Mesothelial cell of epicardium (in vitro differentiated cells): ENCODE measurements at regions not wholly inside any gene's neighbourhood (a gene's known extent, or its start where the extent isn't known, plus 50 kb on each side); places are given as distances from the start of the nearest gene placed in this dataset.

Source experiments
- DNase-seq, 2 experiments: peaks; one replicate each; pipeline ENCODE4 v3.0.0; 2021; ENCODE audit warnings: low spot score in 2 of 2; ENCODE audit not compliant: unreplicated experiment in 2 of 2
- H3K27ac Mint-ChIP-seq: 2 replicates; pipeline ENCODE4 v1.8.0; 2021; ENCODE audit warnings: mixed read lengths
- H3K27me3 Mint-ChIP-seq: 2 replicates; pipeline ENCODE4 v1.8.0; 2021; ENCODE audit warnings: low read depth, mixed read lengths
- H3K36me3 Mint-ChIP-seq: 2 replicates; pipeline ENCODE4 v1.8.0; 2021; ENCODE audit warnings: mixed read lengths
- H3K4me1 Mint-ChIP-seq: 2 replicates; pipeline ENCODE4 v1.8.0; 2021; ENCODE audit warnings: mixed read lengths
- H3K4me3 Mint-ChIP-seq: 2 replicates; pipeline ENCODE4 v1.8.0; 2021; ENCODE audit warnings: mild to moderate bottlenecking, moderate library complexity, mixed read lengths
- H3K9me3 Mint-ChIP-seq: 2 replicates; pipeline ENCODE4 v1.8.0; 2021; ENCODE audit warnings: mixed read lengths
- CTCF ChIP-seq: fragments of 200-600 bp; sonication (generic); IDR thresholded peaks from one replicate; pipeline ENCODE4 v1.5.0; 2021; ENCODE audit warnings: antibody characterized with exemption; ENCODE audit not compliant: unreplicated experiment

- no peaks in the 10 kb centered on the region for H3K9me3 Mint-ChIP-seq
- no peaks in the 10 kb centered on the region for H3K4me1 Mint-ChIP-seq
- H3K27me3 Mint-ChIP-seq = peaks cover 1% of the 10 kb centered on the region
- no peak overlapping the region for H3K4me3 Mint-ChIP-seq
- no peak for TF ChIP-seq CTCF
- H3K27ac Mint-ChIP-seq = no peak overlapping the region
- no peak for DNase-seq
- H3K36me3 Mint-ChIP-seq = no peaks in the 10 kb centered on the region
Measured at GRCh38 chr14:55944757-55945156, 173.5 kb upstream of the PELI2 start.

GRCh38 chr14:55946231-55946630 is 172.0 kb upstream of the PELI2 start:
- no peaks in the 10 kb centered on the region for H3K9me3 Mint-ChIP-seq
- H3K27ac Mint-ChIP-seq = no peak overlapping the region
- no peak for DNase-seq
- H3K36me3 Mint-ChIP-seq = no peaks in the 10 kb centered on the region
- H3K4me3 Mint-ChIP-seq = no peak overlapping the region
- TF ChIP-seq CTCF = no peak
- H3K27me3 Mint-ChIP-seq = peaks cover 1% of the 10 kb centered on the region
- no peaks in the 10 kb centered on the region for H3K4me1 Mint-ChIP-seq

- Mint-ChIP-seq H3K9me3 (no peaks in the 10 kb centered on the region), H3K27me3 (no peaks in the 10 kb centered on the region), H3K27ac (no peak overlapping the region), H3K4me1 (no peaks in the 10 kb centered on the region), H3K4me3 (no peak overlapping the region), H3K36me3 (no peaks in the 10 kb centered on the region)
- no peak for TF ChIP-seq CTCF
- DNase-seq = no peak
Measured at GRCh38 chr14:55948399-55948798, 169.8 kb upstream of the PELI2 start.

GRCh38 chr14:55949708-55950107 is 168.5 kb upstream of the PELI2 start:
- Mint-ChIP-seq H3K9me3 (no peaks in the 10 kb centered on the region), H3K27me3 (no peaks in the 10 kb centered on the region), H3K27ac (no peak overlapping the region), H3K4me1 (no peaks in the 10 kb centered on the region), H3K4me3 (no peak overlapping the region), H3K36me3 (no peaks in the 10 kb centered on the region)
- no peak for DNase-seq
- TF ChIP-seq CTCF = no peak

- Mint-ChIP-seq H3K4me3 (no peak overlapping the region), H3K27me3 (no peaks in the 10 kb centered on the region), H3K27ac (no peak overlapping the region), H3K4me1 (no peaks in the 10 kb centered on the region), H3K9me3 (no peaks in the 10 kb centered on the region), H3K36me3 (no peaks in the 10 kb centered on the region)
- no peak for TF ChIP-seq CTCF
- no peak for DNase-seq
Measured at GRCh38 chr14:55950135-55950534, 168.1 kb upstream of the PELI2 start.

GRCh38 chr14:55951341-55952206 is 166.6 kb upstream of the PELI2 start:
- H3K4me1 Mint-ChIP-seq = no peaks in the 10 kb centered on the region
- H3K27me3 Mint-ChIP-seq = no peaks in the 10 kb centered on the region
- no peak overlapping the region for H3K4me3 Mint-ChIP-seq

More at GRCh38 chr14:55951341-55952206, 166.6 kb upstream of the PELI2 start:
- Mint-ChIP-seq H3K36me3 (no peaks in the 10 kb centered on the region), H3K27ac (no peak overlapping the region), H3K9me3 (no peaks in the 10 kb centered on the region)
- DNase-seq = no peak
- TF ChIP-seq CTCF = no peak
